ENCODE measurements at regions not wholly inside any gene's neighbourhood (a gene's known extent, or its start where the extent isn't known, plus 50 kb on each side); places are given as distances from the start of the nearest gene placed in this dataset.

DNA sequence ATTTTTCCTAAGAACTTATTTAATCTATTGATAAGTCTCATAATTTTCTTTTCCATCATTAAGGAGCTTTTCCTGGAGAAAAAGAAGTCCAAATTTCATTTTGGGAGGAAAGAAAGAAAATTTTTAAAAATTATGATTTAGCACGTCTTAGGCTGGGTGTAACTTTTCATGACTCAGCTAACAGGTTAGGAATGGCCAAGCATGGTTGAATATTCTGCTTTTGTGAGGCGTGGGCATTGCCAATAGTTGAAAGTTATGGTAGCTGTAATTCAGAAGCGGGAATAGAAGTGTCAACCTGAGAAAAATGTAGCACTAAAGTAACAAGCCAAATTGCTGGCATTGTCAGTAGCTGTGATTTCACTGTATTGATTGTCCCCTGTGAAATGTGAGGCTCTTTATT, 77.2 kb upstream of the ARID1B start:
- TF ChIP-seq, protein P1, sequence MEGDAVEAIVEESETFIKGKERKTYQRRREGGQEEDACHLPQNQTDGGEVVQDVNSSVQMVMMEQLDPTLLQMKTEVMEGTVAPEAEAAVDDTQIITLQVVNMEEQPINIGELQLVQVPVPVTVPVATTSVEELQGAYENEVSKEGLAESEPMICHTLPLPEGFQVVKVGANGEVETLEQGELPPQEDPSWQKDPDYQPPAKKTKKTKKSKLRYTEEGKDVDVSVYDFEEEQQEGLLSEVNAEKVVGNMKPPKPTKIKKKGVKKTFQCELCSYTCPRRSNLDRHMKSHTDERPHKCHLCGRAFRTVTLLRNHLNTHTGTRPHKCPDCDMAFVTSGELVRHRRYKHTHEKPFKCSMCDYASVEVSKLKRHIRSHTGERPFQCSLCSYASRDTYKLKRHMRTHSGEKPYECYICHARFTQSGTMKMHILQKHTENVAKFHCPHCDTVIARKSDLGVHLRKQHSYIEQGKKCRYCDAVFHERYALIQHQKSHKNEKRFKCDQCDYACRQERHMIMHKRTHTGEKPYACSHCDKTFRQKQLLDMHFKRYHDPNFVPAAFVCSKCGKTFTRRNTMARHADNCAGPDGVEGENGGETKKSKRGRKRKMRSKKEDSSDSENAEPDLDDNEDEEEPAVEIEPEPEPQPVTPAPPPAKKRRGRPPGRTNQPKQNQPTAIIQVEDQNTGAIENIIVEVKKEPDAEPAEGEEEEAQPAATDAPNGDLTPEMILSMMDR (IDR thresholded peaks at IDR 0.05; ENCODE audit: low read depth, low read length), result no peak
- no peak for TF ChIP-seq EZH2phosphoT487 (IDR thresholded peaks at IDR 0.05; ENCODE audit: low read depth)
